ENCODE measurements at regions not wholly inside any gene's neighbourhood (a gene's known extent, or its start where the extent isn't known, plus 50 kb on each side); places are given as distances from the start of the nearest gene placed in this dataset.
"Not testable (repeated sequence)": the region's sequence is repeated elsewhere in the genome, so short reads cannot be mapped to it uniquely, and the experiment has no call there.

DNA sequence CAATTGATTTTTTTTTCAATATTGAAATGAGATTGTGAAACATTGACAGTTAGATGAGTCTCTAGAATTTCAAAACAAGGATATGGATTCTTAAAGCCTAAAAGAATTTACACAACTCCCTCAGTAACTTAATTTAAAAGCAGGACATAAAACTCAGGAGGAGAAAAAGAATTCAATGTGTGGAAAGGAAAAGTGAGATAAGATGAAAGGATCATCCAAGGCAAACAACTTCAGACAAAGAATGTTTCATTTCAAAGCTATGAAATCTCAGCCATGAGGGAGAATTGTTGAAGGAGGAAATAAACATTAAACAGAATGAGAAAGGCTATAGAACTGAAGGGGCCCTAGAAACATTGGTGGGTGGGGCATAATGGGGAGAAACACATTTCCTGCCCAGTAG, 191.7 kb upstream of the NOX3 start:
- no peak for DNase-seq

DNA sequence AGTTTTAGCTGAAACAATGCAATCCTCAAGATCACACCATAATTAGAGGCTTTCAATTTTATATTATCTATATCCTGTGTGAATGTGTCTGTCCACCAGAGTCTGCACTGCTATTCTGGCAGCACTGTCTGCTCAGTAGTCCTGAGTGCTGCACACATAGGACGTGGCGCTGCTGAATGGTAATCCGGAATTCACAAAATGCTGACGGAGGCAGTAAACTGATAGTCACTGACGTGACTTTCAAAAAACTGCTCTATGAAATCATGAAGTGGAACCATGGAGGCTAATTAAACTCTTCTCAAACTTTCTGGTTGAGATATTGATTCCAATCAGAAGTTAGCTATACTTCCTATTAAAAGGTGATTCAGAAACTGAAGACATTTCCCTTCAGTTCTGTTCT, 190.8 kb upstream of the NOX3 start:
- DNase-seq = peak; percentile 9

DNA sequence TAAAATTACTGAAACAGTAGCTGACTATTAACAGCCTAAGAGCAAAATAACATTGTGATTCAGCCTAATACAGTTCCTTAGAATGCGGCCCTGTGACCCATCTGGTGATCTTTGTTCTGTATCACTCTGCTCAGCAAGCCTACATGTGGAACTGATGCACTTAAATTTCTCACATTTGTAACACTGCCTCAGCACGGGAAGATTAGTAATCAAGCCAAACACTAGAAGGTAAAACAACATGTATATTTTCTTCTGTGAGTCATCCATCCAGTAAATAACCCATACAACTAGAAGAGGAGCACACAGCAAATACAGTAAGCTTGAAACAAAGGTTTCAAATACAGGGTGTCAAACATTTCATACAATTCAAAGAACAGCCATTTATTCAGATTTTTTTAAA, 189.7 kb upstream of the NOX3 start:
- no peak for DNase-seq

DNA sequence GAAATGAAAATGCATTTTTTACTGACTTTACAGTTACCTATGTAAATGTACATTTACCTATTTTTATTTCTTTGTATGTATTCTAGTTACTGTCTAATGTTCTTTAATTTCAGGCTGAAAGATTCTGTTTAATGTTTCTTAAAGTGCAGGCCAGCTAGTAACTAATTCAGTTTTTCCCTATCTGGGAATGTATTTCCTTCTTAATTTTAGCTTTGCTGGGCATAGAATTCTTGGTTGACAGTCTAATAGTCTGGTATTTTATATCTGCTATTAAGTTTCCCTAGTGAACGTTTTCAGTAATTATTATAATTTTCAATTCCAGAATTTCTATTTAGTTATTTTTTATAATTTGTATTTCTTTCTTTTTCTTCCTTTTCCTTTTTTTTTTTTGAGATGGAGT, 186.0 kb upstream of the NOX3 start:
- DNase-seq = no peak

DNA sequence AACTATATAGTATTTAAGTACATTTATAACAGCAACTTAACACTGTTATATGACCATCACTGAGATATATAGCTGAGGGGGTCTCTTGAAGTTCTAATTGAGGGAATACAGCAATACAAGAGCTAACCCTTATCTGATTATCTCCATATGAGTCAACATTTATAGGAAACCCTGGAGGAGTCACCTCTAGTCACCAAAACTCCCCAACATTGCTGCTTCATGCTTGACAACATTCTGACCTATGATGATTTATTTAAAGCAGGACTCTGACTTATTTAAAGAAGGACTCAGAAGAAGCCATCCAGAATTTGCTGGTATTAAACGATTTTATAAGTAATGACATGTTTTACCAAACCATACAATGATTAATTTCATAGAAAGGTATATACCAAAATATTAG, 182.6 kb upstream of the NOX3 start:
- DNase-seq = no peak

DNA sequence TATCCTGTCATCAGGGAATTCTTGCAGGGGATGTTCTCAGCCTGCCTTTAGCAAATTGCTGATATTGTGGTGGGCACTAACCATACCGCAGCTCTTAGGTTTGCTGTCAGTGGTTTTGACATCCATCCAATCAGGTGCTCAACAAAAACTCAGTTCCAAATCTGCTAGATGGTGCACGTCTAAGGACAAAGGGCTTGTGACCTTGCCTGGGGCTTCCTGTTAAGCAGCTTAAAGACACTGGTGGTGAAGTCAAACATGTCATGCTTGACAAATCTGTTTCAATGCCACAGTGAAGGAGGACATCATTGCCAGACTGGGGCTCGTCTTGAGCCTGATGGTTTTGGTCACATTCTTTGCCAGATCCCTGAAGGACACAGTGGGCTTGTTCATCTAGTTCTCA, 179.8 kb upstream of the NOX3 start:
- no peak for DNase-seq

DNA sequence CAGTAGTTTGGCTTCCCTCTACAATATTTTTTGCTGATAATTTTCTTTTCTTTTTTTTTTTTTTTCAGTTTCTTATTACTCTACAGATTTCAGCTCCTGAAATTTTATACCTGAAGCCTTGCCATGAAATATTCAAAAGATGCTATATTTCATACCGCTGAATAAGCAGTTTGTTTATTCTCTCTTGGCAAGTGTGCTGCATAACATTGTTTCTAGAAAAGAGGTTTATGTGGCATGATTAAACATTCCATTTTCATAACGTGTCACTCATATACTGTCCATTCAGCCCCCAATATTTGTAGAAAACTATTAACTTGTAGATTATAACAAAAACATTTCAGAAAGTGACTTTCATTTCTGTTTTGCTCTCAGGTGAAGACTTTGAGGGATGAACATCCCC, 174.4 kb upstream of the NOX3 start:
- no peak for DNase-seq

DNA sequence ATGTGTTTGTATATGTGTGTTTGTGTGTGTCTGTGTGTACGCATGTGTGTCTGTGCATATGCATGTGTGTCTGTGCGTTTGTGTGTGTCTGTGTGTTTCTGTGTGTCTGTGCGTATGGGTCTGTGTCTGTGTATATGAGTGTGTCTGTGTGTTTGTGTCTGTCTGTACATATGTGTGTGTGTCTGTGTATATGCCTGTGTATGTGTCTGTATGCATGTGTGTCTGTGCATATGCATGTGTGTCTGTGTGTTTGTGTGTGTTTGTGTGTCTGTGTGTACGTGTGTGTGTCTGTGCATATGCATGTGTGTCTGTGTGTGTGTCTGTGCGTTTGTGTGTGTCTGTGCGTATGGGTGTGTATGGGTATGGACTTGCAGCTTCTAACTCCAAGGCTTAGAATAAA, 174.0 kb upstream of the NOX3 start:
- DNase-seq = no peak

DNA sequence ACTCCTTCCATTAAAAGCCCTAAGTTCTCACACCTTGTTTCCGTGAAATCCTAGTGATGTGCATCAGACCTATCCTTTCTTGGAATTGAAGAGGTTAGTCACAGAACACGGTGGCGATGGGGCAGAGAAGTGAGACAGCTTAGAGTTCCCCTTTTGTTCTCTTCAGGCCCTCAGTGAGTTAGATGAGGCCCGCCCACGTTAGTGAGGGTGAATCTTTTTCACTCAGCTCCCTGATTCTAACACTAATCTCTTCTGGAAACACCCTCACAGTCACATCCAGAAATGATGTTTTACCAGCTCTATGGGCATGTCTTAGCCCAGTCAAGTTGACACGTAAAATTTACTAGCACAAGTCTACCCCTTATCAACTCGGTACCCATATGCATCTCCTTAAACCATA, 172.7 kb upstream of the NOX3 start:
- DNase-seq = no peak

DNA sequence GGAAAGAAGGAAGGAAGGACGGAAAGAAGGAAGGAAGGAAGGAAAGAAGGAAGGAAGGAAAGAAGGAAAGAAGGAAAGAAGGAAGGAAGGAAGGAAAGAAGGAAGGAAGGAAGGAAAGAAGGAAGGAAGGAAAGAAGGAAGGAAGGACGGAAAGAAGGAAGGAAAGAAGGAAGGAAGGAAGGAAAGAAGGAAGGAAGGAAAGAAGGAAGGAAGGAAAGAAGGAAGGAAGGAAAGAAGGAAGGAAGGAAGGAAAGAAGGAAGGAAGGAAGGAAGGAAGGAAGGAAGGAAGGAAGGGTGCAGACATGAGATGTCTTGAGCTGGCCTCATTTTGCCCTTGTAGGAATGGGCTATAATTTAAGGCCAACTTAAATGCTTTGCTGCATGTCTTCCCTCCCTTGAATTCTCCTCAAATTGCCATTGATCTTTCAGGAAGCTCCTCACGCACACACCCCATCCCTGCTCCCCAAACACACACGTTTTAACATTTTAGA, 172.1 kb upstream of the NOX3 start:
- not testable (repeated sequence) for DNase-seq

DNA sequence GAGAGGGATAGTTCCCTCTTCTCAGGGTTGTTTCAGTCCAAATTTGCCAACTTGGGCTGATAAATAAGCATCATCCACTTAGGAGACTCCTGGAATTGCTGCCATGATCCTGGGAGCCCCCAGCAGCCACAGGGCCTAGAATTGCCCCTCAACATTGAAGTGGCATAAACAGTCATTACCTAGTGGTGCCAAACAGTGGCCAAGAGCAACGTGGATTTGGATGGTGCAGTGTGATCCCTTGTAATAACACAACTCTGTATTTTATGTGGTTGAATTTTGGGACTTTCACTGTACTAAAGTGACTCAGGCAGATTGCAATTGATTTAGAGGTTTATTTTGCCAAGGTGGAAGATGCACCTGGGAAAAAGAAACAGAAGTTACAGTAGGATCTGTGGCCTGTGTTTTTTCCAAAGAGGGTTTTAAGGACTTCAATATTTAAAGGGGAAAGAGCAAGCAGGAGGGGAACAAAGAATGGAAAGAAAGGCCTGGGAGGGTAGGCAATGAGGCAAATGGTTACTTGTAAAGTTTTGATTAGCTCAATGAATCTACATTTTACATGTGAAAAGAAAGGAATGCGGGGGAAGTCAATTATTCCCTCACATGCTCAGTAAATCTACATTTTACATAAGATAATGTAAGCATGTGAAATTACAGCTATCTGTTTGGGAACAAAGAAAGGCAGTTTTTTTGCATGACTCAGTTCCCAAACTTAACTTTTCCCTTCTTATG, 168.0 kb upstream of the NOX3 start:
- DNase-seq = no peak

DNA sequence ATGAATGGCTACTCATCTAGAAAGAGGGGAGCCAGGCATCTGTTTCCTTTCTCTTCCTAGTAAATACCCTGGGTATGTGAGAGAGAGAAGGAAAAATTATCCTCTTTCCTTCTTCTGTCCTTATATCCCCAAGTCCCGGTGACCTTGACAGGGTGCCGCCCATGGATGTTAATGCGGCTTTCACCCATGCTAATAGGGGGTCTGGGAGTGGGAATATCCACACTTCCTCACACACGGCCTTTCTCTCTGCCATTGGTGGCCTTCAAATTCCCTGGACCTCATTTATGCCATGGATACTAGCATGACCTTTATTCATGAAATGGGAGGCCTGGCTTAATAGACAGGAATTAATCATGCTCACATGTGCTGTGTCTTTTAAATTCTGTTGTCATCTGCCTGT, 159.0 kb upstream of the NOX3 start:
- DNase-seq = no peak

DNA sequence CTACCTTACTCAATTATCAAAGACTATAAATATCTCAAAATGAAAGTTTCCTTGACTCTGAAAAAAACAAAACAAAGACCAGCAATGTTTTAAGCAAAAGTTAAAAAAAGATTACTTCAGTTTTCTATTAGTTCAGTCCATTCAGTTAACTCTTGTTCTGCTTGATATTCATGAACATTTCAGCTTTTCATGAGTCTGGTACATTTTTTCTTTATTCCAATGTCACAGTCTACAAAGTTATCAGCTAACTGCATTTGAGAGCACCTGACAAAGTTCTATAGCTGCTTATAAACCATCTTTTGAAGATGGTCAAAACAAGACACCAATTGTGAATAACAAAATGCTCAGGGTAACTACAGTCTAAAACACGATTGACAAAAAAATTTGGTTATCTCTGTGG, 156.1 kb upstream of the NOX3 start:
- DNase-seq = no peak

DNA sequence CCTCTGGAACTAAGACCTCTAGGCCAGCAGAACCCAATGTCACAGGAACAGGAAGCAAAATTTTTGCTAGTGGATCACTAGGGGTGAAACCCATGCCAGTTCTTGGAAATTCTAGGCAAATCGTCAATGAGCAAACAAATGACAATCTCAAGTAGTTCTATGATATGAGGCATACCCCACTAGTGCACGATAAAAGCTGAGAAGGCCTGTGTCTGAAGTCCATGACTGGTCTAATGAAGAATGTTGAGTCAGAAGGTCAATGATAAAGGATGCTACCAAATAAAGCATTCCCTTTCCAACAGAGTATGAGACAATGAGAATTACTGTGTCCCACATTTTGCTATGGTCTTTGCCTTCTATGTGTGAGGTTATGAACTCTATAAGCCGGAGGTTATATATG, 149.4 kb upstream of the NOX3 start:
- no peak for DNase-seq

DNA sequence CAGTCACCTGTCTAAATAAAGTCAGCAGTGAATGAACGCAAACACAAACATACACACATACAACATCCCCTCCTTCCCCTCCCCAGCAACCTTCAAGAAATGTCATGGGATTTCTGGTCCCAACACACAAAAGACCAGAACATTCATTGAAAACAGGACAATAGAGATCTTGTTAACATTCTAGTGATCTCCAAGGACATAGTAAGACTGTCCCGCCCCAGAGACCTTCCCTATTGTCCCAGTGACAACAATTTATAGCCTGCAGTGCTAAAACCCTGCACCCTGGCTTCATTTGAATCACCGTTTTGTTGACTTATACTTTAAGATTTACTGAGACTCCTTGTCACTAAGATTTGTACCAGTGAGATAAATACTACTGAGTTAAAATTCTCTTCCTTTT, 143.9 kb upstream of the NOX3 start:
- DNase-seq = no peak

DNA sequence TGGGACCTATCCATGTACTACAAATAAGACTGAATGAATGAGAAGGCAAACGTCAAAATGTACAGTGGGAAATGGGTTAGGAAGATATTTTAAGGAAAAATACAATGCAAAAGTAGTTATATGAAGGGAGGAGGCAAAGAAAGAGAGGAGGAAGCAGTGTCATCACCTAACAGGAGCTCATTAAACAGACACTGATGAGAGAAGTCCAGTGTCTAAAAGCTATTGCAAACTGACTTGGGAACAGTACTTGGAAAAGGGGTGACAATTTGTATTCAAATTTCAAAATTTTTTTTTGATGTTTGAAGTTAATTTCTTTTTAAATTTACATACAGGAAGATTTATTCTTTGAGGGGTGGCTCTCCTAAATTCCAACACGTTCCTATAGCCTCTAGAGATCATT, 143.5 kb upstream of the NOX3 start:
- no peak for DNase-seq

DNA sequence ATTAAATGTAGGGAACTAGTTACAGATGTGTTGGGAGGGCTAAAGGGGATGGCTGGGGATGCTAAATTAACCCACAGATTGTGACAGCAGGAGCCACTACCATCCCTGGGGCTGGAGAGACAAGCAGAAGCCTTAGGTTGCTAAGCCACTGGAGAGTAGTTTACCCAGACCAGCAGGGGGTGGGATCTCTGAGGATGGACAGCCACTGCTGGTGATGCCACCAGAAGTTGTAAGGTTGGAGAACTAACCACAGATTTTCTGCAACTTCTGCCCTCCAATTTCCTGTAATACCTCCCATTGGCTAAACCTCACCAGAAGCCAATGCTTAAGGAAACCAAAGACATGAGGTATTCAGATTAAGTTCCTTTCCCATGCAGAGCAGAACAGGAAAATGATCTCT, 139.6 kb upstream of the NOX3 start:
- no peak for DNase-seq

DNA sequence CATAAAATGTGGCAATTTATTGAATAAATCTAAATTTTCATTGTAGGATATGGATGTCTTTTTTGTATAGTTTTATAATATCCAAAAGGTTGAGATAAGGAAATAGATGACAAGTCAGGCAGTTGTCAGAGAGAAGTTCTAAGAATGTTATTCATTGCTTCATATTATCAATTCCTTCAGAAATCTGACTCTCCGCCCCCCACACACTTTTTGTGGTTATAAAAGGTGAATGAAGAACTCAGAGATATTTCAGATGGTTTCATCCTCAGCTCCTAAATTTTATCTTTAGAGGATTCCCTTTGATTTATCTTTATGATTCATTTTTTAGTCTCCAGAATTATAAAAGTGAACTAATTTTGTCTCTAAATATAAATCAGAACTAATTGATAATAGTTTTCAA, 136.1 kb upstream of the NOX3 start:
- DNase-seq = no peak

DNA sequence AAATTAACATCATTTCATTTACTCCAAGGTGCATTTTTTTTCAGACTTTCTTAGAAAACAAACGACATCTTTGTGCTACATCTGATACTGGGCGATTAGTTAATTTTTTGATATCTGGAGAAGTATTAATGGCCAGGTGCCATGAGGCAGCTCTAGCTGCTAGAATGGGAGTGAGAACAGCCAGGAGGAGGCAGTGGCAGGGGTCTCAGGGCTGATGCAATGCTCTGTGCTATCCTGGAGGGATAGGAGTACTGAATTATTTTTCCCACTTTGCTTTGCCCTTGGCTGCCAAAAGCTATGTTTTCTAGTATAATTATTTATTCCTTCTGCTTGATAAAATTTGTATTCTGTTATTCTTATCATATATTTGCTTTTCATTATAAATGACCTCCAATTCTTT, 133.6 kb upstream of the NOX3 start:
- DNase-seq = no peak

DNA sequence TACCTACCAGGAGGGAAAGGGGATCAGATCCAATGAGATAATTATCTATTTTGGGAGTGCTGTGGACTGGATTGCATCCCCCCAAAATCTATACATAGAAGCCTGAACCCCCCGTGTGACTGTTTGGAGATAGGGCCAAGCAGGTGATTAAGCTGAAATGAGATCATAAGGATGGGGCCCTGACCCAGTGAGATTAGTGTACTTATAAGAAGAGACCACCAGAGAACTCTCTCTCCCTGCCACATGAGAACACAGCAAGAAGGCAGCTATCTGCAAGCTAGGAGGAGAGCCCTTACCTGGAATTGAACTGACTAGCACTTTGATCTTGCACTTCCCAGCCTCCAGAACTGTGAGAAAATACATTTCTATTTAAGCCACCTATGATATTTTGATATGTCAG, 132.2 kb upstream of the NOX3 start:
- no peak for DNase-seq

DNA sequence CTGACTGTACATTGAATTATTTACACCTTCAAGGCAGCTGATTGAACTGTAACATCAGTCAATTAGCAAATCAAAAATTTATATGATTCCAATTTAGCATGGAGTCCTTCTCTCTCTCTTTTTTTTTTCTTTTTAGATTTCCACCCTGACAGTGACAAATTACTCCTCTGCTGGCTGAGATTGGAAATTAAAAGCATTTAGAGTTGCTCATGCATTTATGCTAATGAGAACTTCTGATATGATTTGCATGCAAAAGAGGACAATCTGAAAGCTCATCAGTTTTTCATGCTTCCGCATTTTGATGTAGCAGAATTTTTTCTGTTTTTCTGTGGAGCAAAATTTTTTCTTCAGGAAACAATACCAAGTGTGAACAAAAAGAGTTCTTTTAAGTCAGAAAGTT, 130.5 kb upstream of the NOX3 start:
- no peak for DNase-seq

DNA sequence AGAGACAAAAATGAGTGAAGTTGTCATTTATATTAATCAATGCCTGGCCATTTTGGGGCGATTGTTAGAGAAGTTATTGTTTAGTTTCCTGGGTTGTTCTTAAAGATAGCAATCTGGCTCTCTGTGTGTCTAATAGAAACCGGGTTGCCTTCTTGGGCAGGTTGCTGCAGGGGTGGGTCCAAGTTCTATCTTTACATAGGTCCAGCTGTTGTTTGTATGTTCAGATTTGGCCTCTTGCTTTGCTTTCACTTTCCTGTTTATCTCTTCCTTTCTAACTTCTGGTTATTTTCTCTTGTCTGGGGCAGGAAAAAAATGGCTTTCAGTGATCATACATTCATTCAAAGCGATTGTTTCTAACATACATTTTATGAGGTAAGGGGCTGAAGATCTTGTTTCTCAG, 128.4 kb upstream of the NOX3 start:
- DNase-seq = no peak

DNA sequence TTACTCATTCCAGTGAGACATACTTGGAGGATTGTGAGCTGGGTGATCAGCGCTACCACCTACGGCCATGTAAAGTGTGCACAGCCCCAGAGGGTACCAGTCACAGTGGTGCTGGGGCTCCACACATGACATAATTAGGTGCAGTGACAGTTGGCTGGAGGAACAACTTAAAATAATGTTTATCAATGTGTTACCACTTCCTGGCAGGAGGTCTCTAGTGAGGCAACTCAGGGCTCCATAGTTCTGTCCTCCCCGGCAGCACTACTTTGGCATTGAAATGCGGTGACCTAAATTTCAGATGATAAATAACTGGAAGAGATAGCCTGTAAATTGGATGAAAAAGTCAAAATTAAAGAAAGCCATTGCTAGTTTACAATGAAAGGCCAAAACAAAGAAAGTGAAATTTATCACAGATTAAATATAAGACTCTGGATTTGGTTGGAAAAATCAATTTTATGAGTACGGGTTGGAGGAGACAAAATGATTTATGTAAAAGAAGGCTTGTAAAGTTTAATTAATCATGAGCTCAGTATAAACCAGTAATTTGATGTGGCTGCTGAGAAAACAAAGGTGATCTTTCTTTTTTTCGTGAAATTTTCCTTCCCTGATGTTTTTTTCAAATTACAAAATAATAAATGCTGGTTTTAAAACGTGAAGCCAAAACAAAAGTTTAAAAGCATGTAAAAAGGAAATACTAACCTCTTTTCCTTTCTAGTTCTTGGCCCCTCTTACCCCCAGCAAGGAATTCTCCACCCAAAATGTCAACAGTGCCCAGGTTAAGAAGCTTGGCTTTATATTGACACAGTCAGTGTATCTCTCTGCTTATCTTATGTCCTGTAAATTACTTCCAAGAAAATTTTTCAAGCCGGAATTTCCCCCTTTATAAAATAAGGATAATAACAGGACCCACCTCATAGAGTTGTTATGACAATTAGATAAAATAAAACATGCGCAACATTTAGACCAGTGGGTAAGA, 126.7 kb upstream of the NOX3 start:
- DNase-seq = no peak

DNA sequence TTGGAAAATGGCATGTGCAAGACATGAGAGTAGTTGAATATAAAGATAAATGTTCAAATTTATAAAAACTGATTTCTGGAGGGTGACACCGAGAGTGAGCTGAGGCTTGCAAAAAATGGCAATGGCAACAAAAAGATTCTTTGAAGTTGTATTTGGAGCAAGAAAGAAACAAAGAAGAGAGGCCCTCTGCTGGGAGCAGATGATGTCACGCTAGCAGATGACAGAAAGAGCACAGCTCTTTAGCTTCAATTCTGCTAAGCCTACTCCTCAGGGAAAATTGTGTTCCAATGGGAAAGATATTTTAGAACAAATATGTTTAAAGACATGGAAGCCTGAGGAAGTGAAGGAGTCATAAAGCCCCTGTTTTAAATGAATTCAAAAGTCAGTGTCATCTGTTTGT, 125.3 kb upstream of the NOX3 start:
- no peak for DNase-seq

All from tongue (tissue), 1 donor.